ENCODE measurements at regions not wholly inside any gene's neighbourhood (a gene's known extent, or its start where the extent isn't known, plus 50 kb on each side); places are given as distances from the start of the nearest gene placed in this dataset.

GRCh38 chrX:22616867-22617266 lies 344.2 kb downstream of the CBLL2 start:
- TF ChIP-seq CTCF (IDR thresholded peaks at IDR 0.05), result no peak
- no peak for TF ChIP-seq POLR2A (IDR thresholded peaks at IDR 0.05)

Measured in testis (tissue), 2 donors.